HepG2 (cell line): ENCODE measurements at regions not wholly inside any gene's neighbourhood (a gene's known extent, or its start where the extent isn't known, plus 50 kb on each side); places are given as distances from the start of the nearest gene placed in this dataset.

Experiments used
- ATAC-seq: fragments of 200-7000 bp; cut with Tn5 transposase; 3 replicates; pipeline ENCODE4 v1.9.1; 2020; ENCODE audit warnings: mild to moderate bottlenecking, moderate library complexity
- BruUV-seq: library from RNA; stranded (reverse); fragments of 400-500 nt; replicated peaks from 2 replicates; lab custom pipeline; 2021; lab: Mats Ljungman, UMichigan
- CTCF ChIA-PET: fragments of 300-600 bp; formaldehyde crosslinking; extraction: SDS; loops from one replicate; lab custom pipeline; 2021; ENCODE audit warnings: low total read pairs, inconsistent platforms, low intra/inter-chr PET ratio; lab: Yijun Ruan, JAX
- POLR2A ChIA-PET: fragments of 350-600 bp; sonication (Branson Sonifier 250); formaldehyde crosslinking; loops from one replicate; lab custom pipeline; 2020; ENCODE audit warnings: antibody characterized with exemption, inconsistent platforms; lab: Yijun Ruan, JAX
- DNase-seq: peaks from one replicate; pipeline ENCODE4 v3.0.0-alpha.2; 2015; ENCODE audit warnings: low spot score
- FAIRE-seq: peaks from 3 replicates; lab custom pipeline; 2011; peaks lifted over from hg19 to GRCh38; lab: Jason Lieb, UNC
- H2AFZ ChIP-seq: one replicate; pipeline ENCODE4 v1.6.1; 2011; ENCODE audit warnings: low read length, inconsistent platforms
- H3K27ac ChIP-seq: fragments of 300-600 bp; 3 replicates; pipeline ENCODE4 v1.8.0; 2011; ENCODE audit warnings: mixed run types, mild to moderate bottlenecking, mixed read lengths, low read length, inconsistent platforms; ENCODE audit not compliant: insufficient read depth; ENCODE audit errors: extremely low read length
- H3K27me3 ChIP-seq, 2 experiments: fragments of 200-600 bp in 1 of 2; 2 replicates in 1 of 2; 3 replicates in 1 of 2; pipeline versions ENCODE4 v1.6.0 to v1.8.0; 2011; ENCODE audit warnings: low read length in 2 of 2, mild to moderate bottlenecking in 2 of 2, moderate library complexity in 2 of 2, inconsistent platforms in 1 of 2; ENCODE audit not compliant: insufficient read depth in 2 of 2, control insufficient read depth in 1 of 2
- H3K36me3 ChIP-seq, 2 experiments: fragments of 200-600 bp in 1 of 2; replicated peaks in 1 of 2; 2 replicates in 1 of 2; 3 replicates in 1 of 2; pipeline versions ENCODE4 v1.5.1 to v1.8.0; 2011; ENCODE audit warnings: low read length in 2 of 2, inconsistent platforms in 1 of 2; ENCODE audit not compliant: insufficient read depth in 2 of 2, control insufficient read depth in 1 of 2
- H3K4me1 ChIP-seq: 2 replicates; pipeline ENCODE4 v1.5.1; 2012; ENCODE audit warnings: low read length, inconsistent platforms; ENCODE audit not compliant: insufficient read depth
- H3K4me2 ChIP-seq: 2 replicates; pipeline ENCODE4 v1.6.0; 2011; ENCODE audit warnings: low read depth, low read length, inconsistent platforms
- H3K4me3 ChIP-seq, 3 experiments: fragments of 200-600 bp in 1 of 3; sonication (generic), shearing (Covaris generic) in 1 of 3; replicated peaks in 1 of 3; 2 replicates each; pipeline ENCODE4 v1.5.1; 2011 to 2016; ENCODE audit warnings: low read length in 3 of 3, inconsistent platforms in 2 of 3, low read depth in 2 of 3, mild to moderate bottlenecking in 2 of 3, control low read depth in 1 of 3, mixed read lengths in 1 of 3; ENCODE audit not compliant: insufficient read depth in 1 of 3
- H3K79me2 ChIP-seq: one replicate; pipeline ENCODE4 v1.6.1; 2011; ENCODE audit warnings: low read length, inconsistent platforms; ENCODE audit not compliant: insufficient read depth
- H3K9ac ChIP-seq: 2 replicates; pipeline ENCODE4 v1.6.0; 2011; ENCODE audit warnings: mild to moderate bottlenecking, low read depth, low read length, inconsistent platforms; ENCODE audit not compliant: insufficient read depth
- H3K9me3 ChIP-seq: 2 replicates; pipeline ENCODE4 v1.5.1; 2012; ENCODE audit warnings: mild to moderate bottlenecking, low read length
- H4K20me1 ChIP-seq: 2 replicates; pipeline ENCODE4 v1.6.0; 2011; ENCODE audit warnings: inconsistent platforms, mild to moderate bottlenecking, low read length, moderate library complexity; ENCODE audit not compliant: insufficient read depth
- RARG ChIP-seq: sonication (generic); formaldehyde crosslinking; IDR thresholded peaks from 2 replicates; pipeline ENCODE4 v1.4.0; 2020; ENCODE audit warnings: low read depth, mild to moderate bottlenecking, missing genetic modification reagents
- ZHX2 ChIP-seq, 2 experiments: sonication (generic) in 1 of 2; formaldehyde crosslinking in 1 of 2; IDR thresholded peaks; 2 replicates each; pipeline versions ENCODE4 v1.6.1 to v1.9.0; 2014 to 2022; ENCODE audit warnings: antibody characterized with exemption in 1 of 2, borderline replicate concordance in 1 of 2, inconsistent platforms in 1 of 2, low read depth in 1 of 2, missing genetic modification reagents in 1 of 2
- ZNF281 ChIP-seq: sonication (generic); formaldehyde crosslinking; IDR thresholded peaks from 2 replicates; pipeline ENCODE4 v1.4.0; 2020; ENCODE audit warnings: missing genetic modification reagents, borderline replicate concordance
- WGBS: methylation state at CpG from one replicate; pipeline ENCODE4 v1.1.6; 2017; ENCODE audit warnings: low lambda C conversion rate; 5-methylcytosine and 5-hydroxymethylcytosine counted together
- in situ Hi-C: cut with HindIII; loops from 2 replicates; pipeline ENCODE4 v1.10.0; 2017; ENCODE audit warnings: low pct_unique_long_range_greater_than_20kb; ENCODE audit not compliant: extremely low pct_ligation_motif_present
- intact Hi-C: fragments of 100-400 bp; cut with micrococcal nuclease; formaldehyde crosslinking; loops from one replicate; pipeline ENCODE4 v1.10.0; 2022; ENCODE audit not compliant: unreplicated experiment

GRCh38 chr1:147475488-147475887 is 65.8 kb upstream of the BCL9 start (continued):
- TF ChIP-seq ZHX2 (IDR thresholded peaks at IDR 0.05; ENCODE audit: low read depth), result no peak
- no peak for TF ChIP-seq ZHX2 (CRISPR knock-in tag; IDR thresholded peaks at IDR 0.05; ENCODE audit: borderline replicate concordance)

- ChIA-PET CTCF (no interaction called here), POLR2A (no interaction called here)
- Histone ChIP-seq H3K4me1 (peaks cover 18% of the 10 kb centered on the region), H3K79me2 (no peaks in the 10 kb centered on the region), H3K27me3 (no peaks in the 10 kb centered on the region), H3K4me2 (no peak overlapping the region), H2AFZ (no peak overlapping the region), H3K9me3 (no peaks in the 10 kb centered on the region), H3K9ac (no peak overlapping the region), H4K20me1 (no peaks in the 10 kb centered on the region), H3K4me3 (no peak overlapping the region), H3K27ac (no peak overlapping the region), H3K36me3 (no peaks in the 10 kb centered on the region)
- FAIRE-seq (no peak), DNase-seq (no peak), ATAC-seq (no peak)
- in situ Hi-C loops (no loop called here), intact Hi-C loops (no loop called here)
- 60% methylated on average over 4 of the region's 4 CpGs for WGBS
- no peak for TF ChIP-seq RARG (CRISPR knock-in tag)
- TF ChIP-seq ZNF281 (CRISPR knock-in tag), result no peak
- no TSS peak for BruUV-seq
These were observed 62.8 kb upstream of the BCL9 start for GRCh38 chr1:147478521-147478920.
